WTC11 (cell line): ENCODE measurements at regions not wholly inside any gene's neighbourhood (a gene's known extent, or its start where the extent isn't known, plus 50 kb on each side); places are given as distances from the start of the nearest gene placed in this dataset.

Experiments
- ATAC-seq: fragments of 200-7000 bp; cut with Tn5 transposase; 2 replicates; pipeline ENCODE4 v1.10.0; 2021; ENCODE audit warnings: mild to moderate bottlenecking, moderate library complexity
- CTCF ChIA-PET: fragments of 300-600 bp; sonication (Branson Sonifier 250); formaldehyde crosslinking; loops from one replicate; lab custom pipeline; 2021; ENCODE audit warnings: antibody characterized with exemption; lab: Charles Lee
- POLR2A ChIA-PET: fragments of 350-600 bp; sonication (Branson Sonifier 250); formaldehyde crosslinking; loops from one replicate; lab custom pipeline; 2021; ENCODE audit warnings: antibody characterized with exemption; lab: Charles Lee
- DNase-seq: peaks from one replicate; pipeline ENCODE4 v3.0.0; 2021; ENCODE audit warnings: low spot score
- H3K27ac Mint-ChIP-seq: 2 replicates; pipeline ENCODE4 v1.8.0; 2021; ENCODE audit warnings: mixed read lengths
- H3K27me3 Mint-ChIP-seq: 2 replicates; pipeline ENCODE4 v1.8.0; 2021; ENCODE audit warnings: low read depth, mild to moderate bottlenecking, moderate library complexity, mixed read lengths
- H3K36me3 Mint-ChIP-seq: 2 replicates; pipeline ENCODE4 v1.8.0; 2021; ENCODE audit warnings: mixed read lengths
- H3K4me1 Mint-ChIP-seq: 2 replicates; pipeline ENCODE4 v1.8.0; 2022; ENCODE audit warnings: mixed read lengths
- H3K4me3 Mint-ChIP-seq: 2 replicates; pipeline ENCODE4 v1.8.0; 2021; ENCODE audit warnings: mild to moderate bottlenecking, moderate library complexity, mixed read lengths
- H3K9me3 Mint-ChIP-seq: 2 replicates; pipeline ENCODE4 v1.8.0; 2021; ENCODE audit warnings: mixed read lengths
- FOXJ3 ChIP-seq: sonication (generic); formaldehyde crosslinking; IDR thresholded peaks from 2 replicates; pipeline ENCODE4 v1.9.0; 2021; ENCODE audit warnings: missing genetic modification reagents, mild to moderate bottlenecking, borderline replicate concordance
- HMGA2 ChIP-seq: fragments of 250-450 bp; sonication (Bioruptor Pico); IDR thresholded peaks from 2 replicates; pipeline ENCODE4 v1.4.0; 2021; ENCODE audit warnings: mild to moderate bottlenecking, moderate library complexity
- JAZF1 ChIP-seq: fragments of 250-450 bp; sonication (Bioruptor Pico); IDR thresholded peaks from 2 replicates; pipeline ENCODE4 v1.9.0; 2021; ENCODE audit warnings: moderate library complexity, mild to moderate bottlenecking, inconsistent platforms
- MXD4 ChIP-seq: fragments of 250-450 bp; sonication (Bioruptor Pico); IDR thresholded peaks from 2 replicates; pipeline ENCODE4 v1.8.0; 2021; ENCODE audit warnings: mild to moderate bottlenecking, moderate library complexity, borderline replicate concordance
- NR1H2 ChIP-seq: sonication (generic); formaldehyde crosslinking; IDR thresholded peaks from 2 replicates; pipeline ENCODE4 v1.9.0; 2021; ENCODE audit warnings: mild to moderate bottlenecking, moderate library complexity, missing genetic modification reagents
- NR2C2 ChIP-seq: sonication (generic); formaldehyde crosslinking; IDR thresholded peaks from 2 replicates; pipeline ENCODE4 v1.8.0; 2022; ENCODE audit warnings: mild to moderate bottlenecking, missing genetic modification reagents
- NR3C1 ChIP-seq: sonication (generic); formaldehyde crosslinking; conservative IDR thresholded peaks from 2 replicates; pipeline ENCODE4 v1.8.1; 2023; ENCODE audit warnings: low read depth, mild to moderate bottlenecking, missing genetic modification reagents
- RORB ChIP-seq: fragments of 250-450 bp; sonication (Bioruptor Pico); IDR thresholded peaks from 2 replicates; pipeline ENCODE4 v1.9.0; 2021; ENCODE audit warnings: mild to moderate bottlenecking
- SOX15 ChIP-seq: fragments of 250-450 bp; sonication (Bioruptor Pico); IDR thresholded peaks from 2 replicates; pipeline ENCODE4 v1.9.0; 2021; ENCODE audit warnings: mild to moderate bottlenecking
- SP1 ChIP-seq: sonication (generic); formaldehyde crosslinking; conservative IDR thresholded peaks from 2 replicates; pipeline ENCODE4 v1.8.1; 2022; ENCODE audit warnings: missing genetic modification reagents
- TCF7 ChIP-seq: sonication (generic); formaldehyde crosslinking; IDR thresholded peaks from 2 replicates; pipeline ENCODE4 v1.8.0; 2022; ENCODE audit warnings: mild to moderate bottlenecking, low read depth, missing genetic modification reagents, moderate library complexity
- ZNF232 ChIP-seq: sonication (generic); formaldehyde crosslinking; IDR thresholded peaks from 2 replicates; pipeline ENCODE4 v1.8.0; 2022; ENCODE audit warnings: mild to moderate bottlenecking, missing genetic modification reagents
- TF ChIP-seq, protein P1 (sequence below): sonication (generic); formaldehyde crosslinking; IDR thresholded peaks from 2 replicates; pipeline ENCODE4 v1.8.0; 2022; ENCODE audit warnings: mild to moderate bottlenecking, missing genetic modification reagents
- TF ChIP-seq, protein P2 (sequence below): sonication (generic); formaldehyde crosslinking; IDR thresholded peaks from 2 replicates; pipeline ENCODE4 v1.8.0; 2023; ENCODE audit warnings: missing genetic modification reagents, mild to moderate bottlenecking, borderline replicate concordance
- TF ChIP-seq, protein P3 (sequence below): sonication (generic); formaldehyde crosslinking; IDR thresholded peaks from 2 replicates; pipeline ENCODE4 v1.8.0; 2022; ENCODE audit warnings: mild to moderate bottlenecking, missing genetic modification reagents
- TF ChIP-seq, protein P4 (sequence below): sonication (generic); formaldehyde crosslinking; IDR thresholded peaks from 2 replicates; pipeline ENCODE4 v1.8.1; 2022; ENCODE audit warnings: low read depth, missing genetic modification reagents, borderline replicate concordance
- TF ChIP-seq, protein P5 (sequence below): sonication (generic); formaldehyde crosslinking; IDR thresholded peaks from 2 replicates; pipeline ENCODE4 v1.8.1; 2023; ENCODE audit warnings: mild to moderate bottlenecking, missing genetic modification reagents
- TF ChIP-seq, protein P6 (sequence below): fragments of 250-450 bp; sonication (Bioruptor Pico); IDR thresholded peaks from 2 replicates; pipeline ENCODE4 v2.1.2; 2022; ENCODE audit warnings: mild to moderate bottlenecking, moderate library complexity
- TF ChIP-seq, protein P7 (sequence below): sonication (generic); formaldehyde crosslinking; IDR thresholded peaks from 2 replicates; pipeline ENCODE4 v1.8.0; 2023; ENCODE audit warnings: missing genetic modification reagents
- TF ChIP-seq, protein P8 (sequence below): sonication (generic); formaldehyde crosslinking; IDR thresholded peaks from 2 replicates; pipeline ENCODE4 v1.8.0; 2022; ENCODE audit warnings: mild to moderate bottlenecking, missing genetic modification reagents
- TF ChIP-seq, protein P9 (sequence below): sonication (generic); formaldehyde crosslinking; IDR thresholded peaks from 2 replicates; pipeline ENCODE4 v1.8.1; 2023; ENCODE audit warnings: mild to moderate bottlenecking, missing genetic modification reagents, moderate library complexity

DNA sequence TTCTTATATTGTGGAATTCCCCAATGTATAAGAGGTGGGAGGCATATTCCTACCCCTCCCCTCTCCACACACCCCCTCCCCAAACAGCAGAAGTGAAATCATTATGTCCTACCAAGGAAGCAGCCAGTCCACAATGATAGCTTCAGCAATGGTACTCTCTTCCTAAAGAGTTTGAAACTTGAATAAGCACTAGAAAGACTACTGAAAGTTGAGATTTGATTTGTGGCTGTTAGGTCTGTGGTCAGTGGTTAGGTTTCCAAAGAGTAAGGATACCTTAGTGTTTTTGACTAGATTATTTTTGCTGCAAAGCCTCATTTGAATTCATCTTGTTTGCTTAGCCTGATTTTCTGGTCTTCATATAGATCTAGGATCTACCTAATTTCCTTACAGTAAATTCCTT is 242.2 kb downstream of the DKK2 start:
- Mint-ChIP-seq H3K27ac (no peak overlapping the region), H3K27me3 (no peaks in the 10 kb centered on the region)

DNA sequence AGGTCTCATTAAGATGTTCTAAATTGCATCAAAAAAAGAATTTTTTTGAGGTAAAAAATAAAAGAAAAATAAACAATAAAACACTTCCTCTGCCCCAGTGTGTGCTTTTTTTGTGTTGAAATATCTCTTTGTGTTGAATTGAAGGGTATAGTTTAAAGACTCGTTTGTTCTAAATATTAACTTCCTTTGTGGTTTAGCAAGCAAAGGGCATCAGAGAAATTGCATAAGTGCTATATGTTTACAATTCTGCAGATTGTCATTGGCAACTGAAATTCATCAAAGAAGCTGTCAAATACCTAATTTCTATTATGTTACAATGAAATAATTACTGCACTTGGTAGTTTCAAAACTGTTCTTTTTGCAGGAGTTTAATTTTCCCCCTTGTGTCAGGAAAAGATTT is 260.5 kb downstream of the DKK2 start:
- ATAC-seq (no peak), DNase-seq (no peak)
- Mint-ChIP-seq H3K9me3 (peaks cover 22% of the 10 kb centered on the region), H3K36me3 (no peaks in the 10 kb centered on the region), H3K27me3 (no peaks in the 10 kb centered on the region), H3K4me1 (no peaks in the 10 kb centered on the region), H3K4me3 (no peak overlapping the region), H3K27ac (no peak overlapping the region)
- POLR2A ChIA-PET: no interaction called here
- CTCF ChIA-PET: no interaction called here
- no peak for TF ChIP-seq JAZF1 (CRISPR knock-in tag)
- TF ChIP-seq SOX15 (CRISPR knock-in tag): no peak
- TF ChIP-seq, protein P1, sequence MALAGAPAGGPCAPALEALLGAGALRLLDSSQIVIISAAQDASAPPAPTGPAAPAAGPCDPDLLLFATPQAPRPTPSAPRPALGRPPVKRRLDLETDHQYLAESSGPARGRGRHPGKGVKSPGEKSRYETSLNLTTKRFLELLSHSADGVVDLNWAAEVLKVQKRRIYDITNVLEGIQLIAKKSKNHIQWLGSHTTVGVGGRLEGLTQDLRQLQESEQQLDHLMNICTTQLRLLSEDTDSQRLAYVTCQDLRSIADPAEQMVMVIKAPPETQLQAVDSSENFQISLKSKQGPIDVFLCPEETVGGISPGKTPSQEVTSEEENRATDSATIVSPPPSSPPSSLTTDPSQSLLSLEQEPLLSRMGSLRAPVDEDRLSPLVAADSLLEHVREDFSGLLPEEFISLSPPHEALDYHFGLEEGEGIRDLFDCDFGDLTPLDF (CRISPR knock-in tag): no peak
- TF ChIP-seq, protein P2, sequence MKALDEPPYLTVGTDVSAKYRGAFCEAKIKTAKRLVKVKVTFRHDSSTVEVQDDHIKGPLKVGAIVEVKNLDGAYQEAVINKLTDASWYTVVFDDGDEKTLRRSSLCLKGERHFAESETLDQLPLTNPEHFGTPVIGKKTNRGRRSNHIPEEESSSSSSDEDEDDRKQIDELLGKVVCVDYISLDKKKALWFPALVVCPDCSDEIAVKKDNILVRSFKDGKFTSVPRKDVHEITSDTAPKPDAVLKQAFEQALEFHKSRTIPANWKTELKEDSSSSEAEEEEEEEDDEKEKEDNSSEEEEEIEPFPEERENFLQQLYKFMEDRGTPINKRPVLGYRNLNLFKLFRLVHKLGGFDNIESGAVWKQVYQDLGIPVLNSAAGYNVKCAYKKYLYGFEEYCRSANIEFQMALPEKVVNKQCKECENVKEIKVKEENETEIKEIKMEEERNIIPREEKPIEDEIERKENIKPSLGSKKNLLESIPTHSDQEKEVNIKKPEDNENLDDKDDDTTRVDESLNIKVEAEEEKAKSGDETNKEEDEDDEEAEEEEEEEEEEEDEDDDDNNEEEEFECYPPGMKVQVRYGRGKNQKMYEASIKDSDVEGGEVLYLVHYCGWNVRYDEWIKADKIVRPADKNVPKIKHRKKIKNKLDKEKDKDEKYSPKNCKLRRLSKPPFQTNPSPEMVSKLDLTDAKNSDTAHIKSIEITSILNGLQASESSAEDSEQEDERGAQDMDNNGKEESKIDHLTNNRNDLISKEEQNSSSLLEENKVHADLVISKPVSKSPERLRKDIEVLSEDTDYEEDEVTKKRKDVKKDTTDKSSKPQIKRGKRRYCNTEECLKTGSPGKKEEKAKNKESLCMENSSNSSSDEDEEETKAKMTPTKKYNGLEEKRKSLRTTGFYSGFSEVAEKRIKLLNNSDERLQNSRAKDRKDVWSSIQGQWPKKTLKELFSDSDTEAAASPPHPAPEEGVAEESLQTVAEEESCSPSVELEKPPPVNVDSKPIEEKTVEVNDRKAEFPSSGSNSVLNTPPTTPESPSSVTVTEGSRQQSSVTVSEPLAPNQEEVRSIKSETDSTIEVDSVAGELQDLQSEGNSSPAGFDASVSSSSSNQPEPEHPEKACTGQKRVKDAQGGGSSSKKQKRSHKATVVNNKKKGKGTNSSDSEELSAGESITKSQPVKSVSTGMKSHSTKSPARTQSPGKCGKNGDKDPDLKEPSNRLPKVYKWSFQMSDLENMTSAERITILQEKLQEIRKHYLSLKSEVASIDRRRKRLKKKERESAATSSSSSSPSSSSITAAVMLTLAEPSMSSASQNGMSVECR (CRISPR knock-in tag): no peak
- no peak for TF ChIP-seq MXD4
- TF ChIP-seq, protein P3, sequence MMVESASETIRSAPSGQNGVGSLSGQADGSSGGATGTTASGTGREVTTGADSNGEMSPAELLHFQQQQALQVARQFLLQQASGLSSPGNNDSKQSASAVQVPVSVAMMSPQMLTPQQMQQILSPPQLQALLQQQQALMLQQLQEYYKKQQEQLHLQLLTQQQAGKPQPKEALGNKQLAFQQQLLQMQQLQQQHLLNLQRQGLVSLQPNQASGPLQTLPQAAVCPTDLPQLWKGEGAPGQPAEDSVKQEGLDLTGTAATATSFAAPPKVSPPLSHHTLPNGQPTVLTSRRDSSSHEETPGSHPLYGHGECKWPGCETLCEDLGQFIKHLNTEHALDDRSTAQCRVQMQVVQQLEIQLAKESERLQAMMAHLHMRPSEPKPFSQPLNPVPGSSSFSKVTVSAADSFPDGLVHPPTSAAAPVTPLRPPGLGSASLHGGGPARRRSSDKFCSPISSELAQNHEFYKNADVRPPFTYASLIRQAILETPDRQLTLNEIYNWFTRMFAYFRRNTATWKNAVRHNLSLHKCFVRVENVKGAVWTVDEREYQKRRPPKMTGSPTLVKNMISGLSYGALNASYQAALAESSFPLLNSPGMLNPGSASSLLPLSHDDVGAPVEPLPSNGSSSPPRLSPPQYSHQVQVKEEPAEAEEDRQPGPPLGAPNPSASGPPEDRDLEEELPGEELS (CRISPR knock-in tag): no peak
- TF ChIP-seq, protein P4, sequence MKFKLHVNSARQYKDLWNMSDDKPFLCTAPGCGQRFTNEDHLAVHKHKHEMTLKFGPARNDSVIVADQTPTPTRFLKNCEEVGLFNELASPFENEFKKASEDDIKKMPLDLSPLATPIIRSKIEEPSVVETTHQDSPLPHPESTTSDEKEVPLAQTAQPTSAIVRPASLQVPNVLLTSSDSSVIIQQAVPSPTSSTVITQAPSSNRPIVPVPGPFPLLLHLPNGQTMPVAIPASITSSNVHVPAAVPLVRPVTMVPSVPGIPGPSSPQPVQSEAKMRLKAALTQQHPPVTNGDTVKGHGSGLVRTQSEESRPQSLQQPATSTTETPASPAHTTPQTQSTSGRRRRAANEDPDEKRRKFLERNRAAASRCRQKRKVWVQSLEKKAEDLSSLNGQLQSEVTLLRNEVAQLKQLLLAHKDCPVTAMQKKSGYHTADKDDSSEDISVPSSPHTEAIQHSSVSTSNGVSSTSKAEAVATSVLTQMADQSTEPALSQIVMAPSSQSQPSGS (CRISPR knock-in tag): no peak

More for the DNA sequence above, 242.2 kb downstream of the DKK2 start:
- ChIA-PET POLR2A (no interaction called here), CTCF (no interaction called here)
- no peak for ATAC-seq
- H3K9me3 Mint-ChIP-seq: no peaks in the 10 kb centered on the region
- H3K36me3 Mint-ChIP-seq: no peaks in the 10 kb centered on the region
- DNase-seq: no peak
- H3K4me3 Mint-ChIP-seq: no peak overlapping the region
- TF ChIP-seq, protein P5, sequence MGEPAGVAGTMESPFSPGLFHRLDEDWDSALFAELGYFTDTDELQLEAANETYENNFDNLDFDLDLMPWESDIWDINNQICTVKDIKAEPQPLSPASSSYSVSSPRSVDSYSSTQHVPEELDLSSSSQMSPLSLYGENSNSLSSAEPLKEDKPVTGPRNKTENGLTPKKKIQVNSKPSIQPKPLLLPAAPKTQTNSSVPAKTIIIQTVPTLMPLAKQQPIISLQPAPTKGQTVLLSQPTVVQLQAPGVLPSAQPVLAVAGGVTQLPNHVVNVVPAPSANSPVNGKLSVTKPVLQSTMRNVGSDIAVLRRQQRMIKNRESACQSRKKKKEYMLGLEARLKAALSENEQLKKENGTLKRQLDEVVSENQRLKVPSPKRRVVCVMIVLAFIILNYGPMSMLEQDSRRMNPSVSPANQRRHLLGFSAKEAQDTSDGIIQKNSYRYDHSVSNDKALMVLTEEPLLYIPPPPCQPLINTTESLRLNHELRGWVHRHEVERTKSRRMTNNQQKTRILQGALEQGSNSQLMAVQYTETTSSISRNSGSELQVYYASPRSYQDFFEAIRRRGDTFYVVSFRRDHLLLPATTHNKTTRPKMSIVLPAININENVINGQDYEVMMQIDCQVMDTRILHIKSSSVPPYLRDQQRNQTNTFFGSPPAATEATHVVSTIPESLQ: no peak
- TF ChIP-seq, protein P6, sequence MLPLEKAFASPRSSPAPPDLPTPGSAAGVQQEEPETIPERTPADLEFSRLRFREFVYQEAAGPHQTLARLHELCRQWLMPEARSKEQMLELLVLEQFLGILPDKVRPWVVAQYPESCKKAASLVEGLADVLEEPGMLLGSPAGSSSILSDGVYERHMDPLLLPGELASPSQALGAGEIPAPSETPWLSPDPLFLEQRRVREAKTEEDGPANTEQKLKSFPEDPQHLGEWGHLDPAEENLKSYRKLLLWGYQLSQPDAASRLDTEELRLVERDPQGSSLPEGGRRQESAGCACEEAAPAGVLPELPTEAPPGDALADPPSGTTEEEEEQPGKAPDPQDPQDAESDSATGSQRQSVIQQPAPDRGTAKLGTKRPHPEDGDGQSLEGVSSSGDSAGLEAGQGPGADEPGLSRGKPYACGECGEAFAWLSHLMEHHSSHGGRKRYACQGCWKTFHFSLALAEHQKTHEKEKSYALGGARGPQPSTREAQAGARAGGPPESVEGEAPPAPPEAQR (CRISPR knock-in tag): no peak
- TF ChIP-seq, protein P7, sequence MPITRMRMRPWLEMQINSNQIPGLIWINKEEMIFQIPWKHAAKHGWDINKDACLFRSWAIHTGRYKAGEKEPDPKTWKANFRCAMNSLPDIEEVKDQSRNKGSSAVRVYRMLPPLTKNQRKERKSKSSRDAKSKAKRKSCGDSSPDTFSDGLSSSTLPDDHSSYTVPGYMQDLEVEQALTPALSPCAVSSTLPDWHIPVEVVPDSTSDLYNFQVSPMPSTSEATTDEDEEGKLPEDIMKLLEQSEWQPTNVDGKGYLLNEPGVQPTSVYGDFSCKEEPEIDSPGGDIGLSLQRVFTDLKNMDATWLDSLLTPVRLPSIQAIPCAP (CRISPR knock-in tag): no peak
- TF ChIP-seq, protein P8, sequence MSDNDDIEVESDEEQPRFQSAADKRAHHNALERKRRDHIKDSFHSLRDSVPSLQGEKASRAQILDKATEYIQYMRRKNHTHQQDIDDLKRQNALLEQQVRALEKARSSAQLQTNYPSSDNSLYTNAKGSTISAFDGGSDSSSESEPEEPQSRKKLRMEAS (CRISPR knock-in tag): no peak
- TF ChIP-seq RORB (CRISPR knock-in tag): no peak
- no peak for TF ChIP-seq HMGA2
- no peak for TF ChIP-seq SP1 (CRISPR knock-in tag)
- no peak for TF ChIP-seq TCF7 (CRISPR knock-in tag)
- no peak for TF ChIP-seq NR1H2 (CRISPR knock-in tag)
- TF ChIP-seq NR2C2 (CRISPR knock-in tag): no peak
- TF ChIP-seq NR3C1: no peak
- no peak for TF ChIP-seq ZNF232 (CRISPR knock-in tag)
- TF ChIP-seq, protein P9, sequence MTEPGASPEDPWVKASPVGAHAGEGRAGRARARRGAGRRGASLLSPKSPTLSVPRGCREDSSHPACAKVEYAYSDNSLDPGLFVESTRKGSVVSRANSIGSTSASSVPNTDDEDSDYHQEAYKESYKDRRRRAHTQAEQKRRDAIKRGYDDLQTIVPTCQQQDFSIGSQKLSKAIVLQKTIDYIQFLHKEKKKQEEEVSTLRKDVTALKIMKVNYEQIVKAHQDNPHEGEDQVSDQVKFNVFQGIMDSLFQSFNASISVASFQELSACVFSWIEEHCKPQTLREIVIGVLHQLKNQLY (CRISPR knock-in tag): no peak
- no peak for TF ChIP-seq FOXJ3 (CRISPR knock-in tag)
- no peaks in the 10 kb centered on the region for H3K4me1 Mint-ChIP-seq
